ENCODE measurements at regions not wholly inside any gene's neighbourhood (a gene's known extent, or its start where the extent isn't known, plus 50 kb on each side); places are given as distances from the start of the nearest gene placed in this dataset.
A peak's percentile ranks its signal among the peaks of the same experiment; 100 is the strongest.

GRCh38 chr2:195407783-195408182 lies 249.2 kb upstream of the SLC39A10 start:
- no TSS peak for BruUV-seq (replicated peaks)
- no peak for DNase-seq (ENCODE audit: low spot score)
- intact Hi-C loops (cut with micrococcal nuclease; ENCODE audit: unreplicated experiment), result loop anchor here (10.0 kb wide), 1 partner anchor 657 kb away; the partner anchor contains the start of gene DNAH7
- CTCF ChIA-PET, result no interaction called here
- POLR2A ChIA-PET (ENCODE audit: low non-redundant PET), result no interaction called here
- TF ChIP-seq CTCF (conservative IDR thresholded peaks at IDR 0.05; ENCODE audit: low read depth, low read length) (no peak), EZH2 (IDR thresholded peaks at IDR 0.05; ENCODE audit: borderline replicate concordance, low read depth, low read length, poor library complexity, severe bottlenecking) (no peak)
- H3K36me3 ChIP-seq (ENCODE audit: insufficient read depth, low read length, poor library complexity, severe bottlenecking), result no peaks in the 10 kb centered on the region
- H3K4me3 ChIP-seq (ENCODE audit: low read depth, low read length, poor library complexity, severe bottlenecking), result no peak overlapping the region
- peaks cover 3% of the 10 kb centered on the region for H3K9me3 ChIP-seq (ENCODE audit: low read depth, low read length, poor library complexity, severe bottlenecking)
- H3K27ac ChIP-seq (ENCODE audit: low read depth, low read length, poor library complexity, severe bottlenecking), result no peak overlapping the region
- H3K27me3 ChIP-seq (replicated peaks; ENCODE audit: insufficient read depth, low read depth, low read length, poor library complexity), result no peaks in the 10 kb centered on the region
- H3K4me1 ChIP-seq (ENCODE audit: insufficient read depth, low read length, poor library complexity, severe bottlenecking), result no peaks in the 10 kb centered on the region

DNA sequence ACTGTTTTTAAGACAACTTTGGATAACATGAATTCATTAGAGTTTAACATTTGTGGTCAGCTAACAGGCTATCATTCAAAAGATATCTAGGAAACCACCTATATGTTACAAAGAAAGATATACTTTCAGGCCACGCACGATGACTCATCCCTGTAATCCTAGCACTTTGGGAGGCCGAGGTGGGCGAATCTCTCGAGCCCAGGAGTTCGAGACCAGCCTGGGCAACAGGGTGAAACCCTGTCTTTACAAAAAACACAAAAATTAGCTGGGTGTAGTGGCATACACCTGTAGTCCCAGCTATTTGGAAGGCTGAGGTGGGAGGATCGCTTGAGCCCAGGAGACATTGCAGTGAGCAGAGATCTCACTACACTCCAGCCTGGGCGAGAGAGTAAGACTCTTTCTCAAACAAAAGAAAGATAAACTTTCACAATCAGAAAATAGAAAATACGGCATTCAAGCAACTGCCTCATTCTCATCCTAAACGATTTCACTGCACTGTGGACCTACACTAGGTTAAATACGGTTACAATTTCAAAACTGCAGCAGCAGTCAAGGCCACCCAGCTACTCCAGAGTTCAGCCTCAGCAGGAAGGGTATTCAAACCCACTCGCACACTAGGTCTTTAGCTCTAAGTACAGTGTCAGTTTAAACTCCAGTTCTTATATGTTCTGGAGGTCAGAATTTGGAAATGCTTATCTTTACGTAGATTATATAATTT lies 250.0 kb upstream of the SLC39A10 start:
- H3K4me1 ChIP-seq (ENCODE audit: insufficient read depth, low read length, poor library complexity, severe bottlenecking), result peaks cover 3% of the 10 kb centered on the region
- no peaks in the 10 kb centered on the region for H3K27me3 ChIP-seq (replicated peaks; ENCODE audit: insufficient read depth, low read depth, low read length, poor library complexity)
- ChIA-PET POLR2A (ENCODE audit: low non-redundant PET) (no interaction called here), CTCF (no interaction called here)
- no peak for DNase-seq (ENCODE audit: low spot score)
- H3K36me3 ChIP-seq (ENCODE audit: insufficient read depth, low read length, poor library complexity, severe bottlenecking), result no peaks in the 10 kb centered on the region
- no peak overlapping the region for H3K27ac ChIP-seq (ENCODE audit: low read depth, low read length, poor library complexity, severe bottlenecking)
- TF ChIP-seq EZH2 (IDR thresholded peaks at IDR 0.05; ENCODE audit: borderline replicate concordance, low read depth, low read length, poor library complexity, severe bottlenecking), result no peak
- no peak for TF ChIP-seq CTCF (conservative IDR thresholded peaks at IDR 0.05; ENCODE audit: low read depth, low read length)
- intact Hi-C loops (cut with micrococcal nuclease; ENCODE audit: unreplicated experiment), result loop anchor here (10.0 kb wide), 1 partner anchor 658 kb away; the partner anchor contains the start of gene DNAH7
- peaks cover 7% of the 10 kb centered on the region for H3K9me3 ChIP-seq (ENCODE audit: low read depth, low read length, poor library complexity, severe bottlenecking)
- no peak overlapping the region for H3K4me3 ChIP-seq (ENCODE audit: low read depth, low read length, poor library complexity, severe bottlenecking)
- no TSS peak for BruUV-seq (replicated peaks)

DNA sequence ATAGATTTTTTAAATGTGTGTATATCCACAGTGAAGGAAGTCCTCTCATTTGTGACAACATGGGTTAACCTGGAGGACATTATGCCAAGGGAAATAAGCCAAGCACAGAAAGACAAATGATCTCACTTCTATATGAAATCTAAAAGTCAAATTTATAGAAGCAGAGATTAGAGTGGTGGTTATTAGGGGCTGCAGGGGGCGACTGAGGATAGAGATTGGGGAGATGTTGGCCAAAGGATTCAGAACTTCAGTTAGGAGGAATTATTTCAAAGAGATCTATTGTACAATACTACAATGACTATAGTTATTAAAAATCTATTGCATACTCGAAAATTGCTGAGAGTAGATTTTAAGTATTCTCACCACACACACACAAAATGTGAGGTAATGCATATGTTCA lies 252.4 kb upstream of the SLC39A10 start:
- DNase-seq (ENCODE audit: low spot score), result peak; percentile 14
- ChIA-PET CTCF (no interaction called here), POLR2A (ENCODE audit: low non-redundant PET) (no interaction called here)
- Histone ChIP-seq H3K9me3 (ENCODE audit: low read depth, low read length, poor library complexity, severe bottlenecking) (peaks cover 7% of the 10 kb centered on the region), H3K36me3 (ENCODE audit: insufficient read depth, low read length, poor library complexity, severe bottlenecking) (no peaks in the 10 kb centered on the region), H3K4me3 (ENCODE audit: low read depth, low read length, poor library complexity, severe bottlenecking) (no peak overlapping the region), H3K4me1 (ENCODE audit: insufficient read depth, low read length, poor library complexity, severe bottlenecking) (peaks cover 5% of the 10 kb centered on the region), H3K27me3 (replicated peaks; ENCODE audit: insufficient read depth, low read depth, low read length, poor library complexity) (no peaks in the 10 kb centered on the region), H3K27ac (ENCODE audit: low read depth, low read length, poor library complexity, severe bottlenecking) (no peak overlapping the region)
- no TSS peak for BruUV-seq (replicated peaks)
- TF ChIP-seq CTCF (conservative IDR thresholded peaks at IDR 0.05; ENCODE audit: low read depth, low read length), result peak; percentile 35; the same call in 1 of the 2 replicates
- no peak for TF ChIP-seq EZH2 (IDR thresholded peaks at IDR 0.05; ENCODE audit: borderline replicate concordance, low read depth, low read length, poor library complexity, severe bottlenecking)
- intact Hi-C loops (cut with micrococcal nuclease; ENCODE audit: unreplicated experiment), result loop anchor here (2.0 to 10.0 kb wide), 2 partner anchors 256 to 660 kb away; partner anchors contain the start of gene DNAH7
